NCI-H1436 (cell line): ENCODE measurements at regions not wholly inside any gene's neighbourhood (a gene's known extent, or its start where the extent isn't known, plus 50 kb on each side); places are given as distances from the start of the nearest gene placed in this dataset.

Experiments used
- DNase-seq: peaks from one replicate; lab custom pipeline; 2025; lab: John Stamatoyannopoulos, UW

- DNase-seq: no peak
These were observed 92.5 kb upstream of the NCK2 start for GRCh38 chr2:105652014-105652796.

- DNase-seq: no peak
These were observed 95.2 kb upstream of the NCK2 start for GRCh38 chr2:105649534-105649933.

- DNase-seq: no peak
These were observed 97.0 kb upstream of the NCK2 start for GRCh38 chr2:105647731-105648130.

- DNase-seq: no peak
These were observed 98.0 kb upstream of the NCK2 start for GRCh38 chr2:105646774-105647076.

- DNase-seq: no peak
These were observed 98.6 kb upstream of the NCK2 start for GRCh38 chr2:105645938-105646773.

GRCh38 chr2:105645031-105645937 is 99.4 kb upstream of the NCK2 start:
- no peak for DNase-seq

DNA sequence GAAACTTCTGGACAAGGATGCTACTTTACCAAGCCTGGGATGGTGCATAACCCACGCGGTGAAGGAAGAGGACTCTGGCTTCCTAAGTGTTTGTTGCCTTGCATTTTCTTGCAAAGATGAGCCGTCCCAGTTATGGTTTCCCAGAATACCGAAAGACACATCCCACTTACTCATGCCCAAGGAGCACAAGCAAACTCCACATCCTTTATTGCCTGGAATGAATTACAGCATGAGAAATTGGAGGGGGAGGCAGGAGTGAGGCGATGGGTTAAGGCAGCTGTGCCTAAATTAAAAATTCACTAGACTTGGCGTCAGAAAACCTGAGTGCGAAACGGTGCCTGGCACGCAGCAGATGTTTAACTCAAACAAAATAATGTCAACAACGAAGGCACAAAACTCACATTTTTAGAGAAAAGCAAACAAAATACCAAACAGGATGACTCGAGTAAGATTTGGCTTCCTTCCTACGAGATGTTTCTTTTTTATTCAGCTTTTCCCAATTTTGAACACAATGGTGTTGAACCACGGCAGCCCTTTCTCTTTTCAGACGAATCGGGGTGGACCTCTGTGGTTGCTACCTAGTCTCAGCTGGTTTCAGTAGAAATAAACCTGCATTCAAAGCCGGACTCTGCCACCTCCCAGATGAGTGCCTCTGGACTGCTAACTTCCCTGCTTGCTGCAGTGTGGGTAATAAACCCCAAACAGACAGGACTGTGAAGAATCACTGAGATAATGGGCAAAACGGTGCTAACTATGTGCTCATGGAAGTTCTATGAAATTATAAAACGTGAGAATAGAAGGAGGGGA is 100.3 kb upstream of the NCK2 start:
- no peak for DNase-seq

- no peak for DNase-seq
These were observed 101.1 kb upstream of the NCK2 start for GRCh38 chr2:105643405-105644173.

GRCh38 chr2:105641389-105641811 is 103.3 kb upstream of the NCK2 start:
- DNase-seq: no peak

DNA sequence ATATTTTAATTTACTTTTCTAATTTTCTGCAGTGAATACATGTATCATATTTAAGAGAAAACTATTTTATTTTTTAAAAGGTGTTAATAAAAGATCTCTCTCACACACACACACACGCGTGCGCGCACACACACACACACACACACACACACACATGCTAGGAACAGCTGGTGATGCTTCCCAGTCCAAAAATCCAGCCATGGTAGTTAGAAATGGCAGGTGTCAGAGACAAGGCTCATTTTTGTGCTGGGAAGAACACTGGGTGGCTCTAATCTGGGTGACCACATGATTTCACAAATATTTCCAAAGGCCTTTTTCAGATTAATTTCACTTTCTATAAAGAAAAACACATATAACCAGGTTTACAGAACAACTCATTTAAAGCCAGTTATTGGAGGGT is 104.5 kb upstream of the NCK2 start:
- no peak for DNase-seq

DNA sequence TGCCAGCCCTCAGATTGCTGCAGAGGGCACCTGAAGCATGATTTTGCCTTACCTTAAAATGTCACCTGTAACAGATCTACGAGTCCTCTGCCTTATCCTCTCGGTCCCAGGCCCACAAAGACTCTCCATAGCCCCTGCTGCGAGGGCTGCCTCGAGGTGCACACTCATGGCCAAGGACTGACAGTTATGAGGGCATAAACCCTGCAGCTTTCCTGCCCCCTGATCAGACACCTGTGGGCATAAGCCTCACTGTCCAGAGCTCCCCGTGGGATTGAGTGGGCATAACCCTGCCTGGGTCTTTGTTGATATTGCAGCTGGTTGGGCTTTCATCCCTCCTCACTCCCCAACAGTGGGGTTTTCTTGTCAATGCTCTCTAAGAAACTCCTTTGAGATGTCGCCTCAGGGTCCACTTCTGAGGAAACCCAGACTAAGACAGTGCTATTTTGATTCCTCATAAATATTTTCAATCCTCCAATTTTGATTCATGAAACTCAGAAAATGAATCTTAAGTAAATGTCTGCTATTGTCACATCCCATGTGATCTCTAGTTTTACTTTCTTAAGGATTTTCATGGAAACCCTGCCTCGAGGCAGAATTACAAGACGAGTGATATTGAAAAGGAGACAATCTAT is 108.5 kb upstream of the NCK2 start:
- DNase-seq: no peak

GRCh38 chr2:105635564-105635963 is 109.1 kb upstream of the NCK2 start:
- DNase-seq: no peak

DNA sequence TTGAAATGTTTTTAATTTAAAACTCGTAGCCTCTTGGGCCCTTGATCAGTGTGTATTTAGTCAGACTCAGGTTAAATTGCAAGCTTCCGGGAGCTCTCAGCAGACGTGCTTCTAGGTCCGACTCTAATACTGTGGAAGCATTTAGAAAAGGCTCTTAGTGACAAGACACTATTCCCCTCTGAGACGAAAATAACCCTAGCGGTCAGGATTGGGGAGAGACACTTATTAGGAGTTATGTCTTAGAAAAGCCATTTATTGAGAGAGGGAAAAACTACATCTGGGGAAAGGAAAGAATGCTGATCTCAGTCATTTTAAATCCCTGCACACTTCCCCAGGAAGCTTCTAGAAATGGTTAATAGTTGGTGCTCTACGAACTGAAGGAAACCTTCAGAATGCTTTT is 110.5 kb upstream of the NCK2 start:
- no peak for DNase-seq

DNA sequence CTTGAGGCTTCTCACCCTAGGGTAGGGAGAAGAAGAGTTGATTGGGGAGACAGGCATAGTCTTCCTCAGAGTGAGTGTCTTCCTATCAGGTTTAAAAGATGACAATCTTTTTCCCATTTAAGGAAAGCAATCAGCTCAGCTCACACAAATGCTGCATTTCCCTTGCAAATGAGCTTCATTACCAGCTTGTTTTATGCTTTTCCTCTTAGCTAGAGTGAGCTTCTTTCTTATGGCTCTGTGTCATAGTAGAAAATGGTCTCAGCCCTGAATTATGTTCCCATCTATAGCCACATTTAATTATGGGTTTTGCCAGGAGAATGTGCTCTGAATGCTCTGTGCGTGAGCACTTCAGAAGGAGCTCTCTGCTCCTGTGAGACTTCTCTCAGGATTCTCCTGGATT is 112.8 kb upstream of the NCK2 start:
- no peak for DNase-seq

GRCh38 chr2:105631011-105631410 is 113.7 kb upstream of the NCK2 start:
- no peak for DNase-seq

DNA sequence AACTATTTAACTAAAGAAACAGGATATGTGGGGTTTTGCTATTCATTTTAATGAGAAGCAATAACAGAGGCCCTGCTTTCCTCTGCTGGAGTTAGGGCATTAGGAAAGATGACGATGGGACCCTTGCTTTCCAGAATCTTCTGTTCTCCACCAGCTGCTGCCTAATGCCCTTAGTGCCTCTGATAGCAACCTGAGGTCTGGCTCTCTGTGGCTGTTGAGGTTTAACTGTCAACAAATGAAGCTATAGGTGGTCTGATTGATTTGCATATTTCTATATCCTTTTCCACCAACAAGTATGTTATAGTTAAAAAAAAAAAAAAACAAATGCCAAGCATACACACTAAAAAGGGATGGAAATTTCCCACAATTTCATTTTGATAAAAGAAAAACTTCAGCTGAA is 115.1 kb upstream of the NCK2 start:
- DNase-seq: no peak

GRCh38 chr2:105627534-105627933 is 117.2 kb upstream of the NCK2 start:
- DNase-seq: no peak

GRCh38 chr2:105626966-105627340 is 117.8 kb upstream of the NCK2 start:
- DNase-seq: no peak

DNA sequence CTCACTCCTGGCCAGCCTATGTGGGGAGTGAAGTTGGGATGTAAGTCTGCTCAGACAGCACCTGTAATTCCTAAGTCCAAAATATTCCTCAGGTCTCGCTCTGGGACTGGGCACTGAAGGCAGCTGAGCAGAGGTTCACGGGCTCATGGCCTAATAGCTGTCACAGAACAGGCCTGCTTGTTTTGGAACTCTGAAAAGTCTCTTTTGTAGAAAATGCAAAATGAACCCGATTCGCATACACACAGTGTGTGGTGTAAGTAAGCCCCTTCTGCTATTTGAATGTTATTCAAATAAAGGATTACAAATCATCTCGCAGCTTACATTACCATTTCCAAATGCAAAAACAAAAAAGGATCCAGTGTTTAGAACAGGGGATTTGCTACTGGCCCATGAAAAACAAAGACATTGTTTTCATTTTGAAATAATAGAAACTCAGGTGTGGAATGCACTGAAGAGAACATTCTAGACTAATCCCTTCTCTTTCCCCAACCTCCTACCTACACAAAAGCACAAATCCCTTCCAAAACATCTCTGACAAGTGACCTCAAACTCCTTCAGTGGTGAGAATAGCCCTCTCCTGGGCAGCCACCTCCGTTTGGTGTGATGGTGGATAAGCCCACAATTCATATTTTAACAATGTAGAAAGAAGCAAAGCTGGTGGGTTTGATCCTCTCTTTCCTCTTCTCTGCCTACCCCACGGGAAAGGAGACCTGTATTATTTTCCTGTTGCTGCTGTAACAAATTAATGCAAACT is 118.3 kb upstream of the NCK2 start:
- DNase-seq: no peak

DNA sequence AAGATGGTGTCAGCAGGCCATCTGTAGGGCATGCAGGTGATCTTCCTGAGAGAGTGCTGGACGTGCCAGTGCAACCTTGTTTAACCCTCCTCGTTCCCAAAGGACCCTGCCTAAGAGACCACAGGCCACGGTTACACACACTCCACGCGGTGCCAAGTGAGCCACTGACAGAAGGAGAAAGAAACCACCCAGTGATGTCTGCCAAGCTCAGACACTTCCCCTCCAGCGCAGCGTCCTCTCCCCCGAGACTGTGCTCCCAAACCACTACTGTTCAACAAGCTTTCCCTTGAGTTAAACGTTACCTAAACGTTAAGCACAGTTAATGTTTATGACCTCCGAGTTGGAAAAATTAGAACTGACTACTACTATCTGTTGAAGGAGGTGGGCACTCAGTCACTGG is 119.1 kb upstream of the NCK2 start:
- DNase-seq: no peak
